NOMO-1 treated with dmso at 0.1 percent for 144 hours (cell line): ENCODE measurements at regions not wholly inside any gene's neighbourhood (a gene's known extent, or its start where the extent isn't known, plus 50 kb on each side); places are given as distances from the start of the nearest gene placed in this dataset.

Experiments
- DNase-seq: peaks from one replicate; lab custom pipeline; 2025; ENCODE audit not compliant: unreplicated experiment; lab: John Stamatoyannopoulos, UW

GRCh38 chr11:36719358-36720107, 121.5 kb upstream of the RAG2 start:
- DNase-seq, result no peak

GRCh38 chr11:36718451-36718850, 120.4 kb upstream of the RAG2 start:
- DNase-seq, result no peak

GRCh38 chr11:36713715-36714114, 115.7 kb upstream of the RAG2 start:
- peak; percentile 32 for DNase-seq

GRCh38 chr11:36711104-36711825, 113.2 kb upstream of the RAG2 start:
- DNase-seq, result no peak
